DMS 273 treated with DMSO at 0.1 percent for 48 hours (cell line): ENCODE measurements at regions not wholly inside any gene's neighbourhood (a gene's known extent, or its start where the extent isn't known, plus 50 kb on each side); places are given as distances from the start of the nearest gene placed in this dataset.

ENCODE experiments used
- DNase-seq: peaks from one replicate; lab custom pipeline; 2025; lab: John Stamatoyannopoulos, UW

GRCh38 chr22:47484960-47485569 is 722.6 kb downstream of the TBC1D22A start:
- DNase-seq, result no peak

DNA sequence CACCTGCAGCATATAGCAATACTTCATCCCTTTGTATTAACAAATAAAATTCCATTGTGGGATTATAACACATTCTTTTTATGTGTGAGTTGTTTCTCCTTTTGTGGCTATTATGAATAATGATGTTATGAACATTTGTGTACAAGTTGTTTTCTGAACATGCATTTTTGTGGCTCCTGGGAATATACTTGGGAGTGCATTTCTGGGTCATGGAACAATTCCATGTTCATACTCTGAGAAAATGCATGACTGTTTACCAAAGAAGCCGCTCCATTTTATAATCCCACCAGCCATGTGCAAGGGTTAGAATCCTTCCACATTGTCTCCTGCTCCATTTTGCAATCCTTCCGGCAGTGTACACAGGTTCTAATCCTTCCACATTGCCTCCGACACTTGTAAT is 713.8 kb downstream of the TBC1D22A start:
- no peak for DNase-seq

DNA sequence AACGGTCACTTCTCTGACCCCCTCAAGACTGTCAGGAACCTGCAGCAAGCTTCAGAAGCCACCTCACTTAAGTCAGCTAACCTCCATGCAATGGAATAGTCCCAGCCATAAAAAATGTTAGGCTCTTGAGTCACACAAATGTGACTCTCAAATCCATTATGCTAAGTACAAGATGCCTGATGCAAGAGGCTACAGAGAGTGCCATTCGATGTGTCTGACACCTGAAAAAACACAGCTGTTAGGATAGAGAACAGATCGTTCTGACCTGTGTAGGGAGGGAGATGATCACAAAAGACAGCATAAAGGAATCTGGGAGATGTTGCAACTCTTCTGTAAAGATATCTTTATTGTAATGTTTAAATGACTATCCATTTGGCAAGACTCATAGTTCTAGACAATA is 712.4 kb downstream of the TBC1D22A start:
- DNase-seq, result no peak

DNA sequence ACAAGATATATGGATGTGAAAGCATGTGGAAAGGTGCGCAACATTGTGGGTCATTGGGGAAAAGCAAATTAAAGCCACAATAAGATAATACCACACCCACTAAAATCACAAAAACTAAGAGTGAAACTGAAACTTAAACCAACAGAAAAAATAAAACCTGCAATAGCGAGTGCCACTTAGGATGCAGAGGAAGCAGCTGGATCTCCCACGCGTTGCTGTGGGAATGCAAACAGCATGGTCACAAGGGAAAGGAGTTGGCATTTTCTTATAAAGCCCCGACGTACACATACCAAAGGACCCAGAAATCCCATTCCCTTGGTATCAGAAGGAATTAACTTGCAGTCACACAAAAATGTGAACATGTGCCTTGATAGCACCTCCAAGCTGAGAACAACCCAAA is 712.0 kb downstream of the TBC1D22A start:
- DNase-seq, result no peak

DNA sequence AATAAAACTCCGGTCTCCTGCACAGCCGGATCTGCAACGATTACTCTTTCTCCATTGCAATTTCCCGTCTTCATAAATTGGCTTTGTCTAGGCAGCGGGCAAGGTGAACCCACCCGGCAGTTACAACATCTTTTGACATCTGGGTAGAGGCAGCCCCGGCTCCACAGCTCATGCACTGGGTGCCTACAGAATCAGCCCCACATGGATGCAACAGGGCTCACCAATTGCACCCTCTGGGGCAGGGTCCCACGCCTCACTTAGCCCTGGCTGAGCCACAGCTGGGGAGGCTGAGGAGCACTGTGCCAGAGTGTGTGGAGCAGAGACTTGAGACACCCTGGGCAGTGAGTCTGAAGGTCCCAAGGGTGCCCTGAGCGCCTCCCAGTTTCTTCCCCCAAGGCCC is 710.2 kb downstream of the TBC1D22A start:
- DNase-seq, result no peak

DNA sequence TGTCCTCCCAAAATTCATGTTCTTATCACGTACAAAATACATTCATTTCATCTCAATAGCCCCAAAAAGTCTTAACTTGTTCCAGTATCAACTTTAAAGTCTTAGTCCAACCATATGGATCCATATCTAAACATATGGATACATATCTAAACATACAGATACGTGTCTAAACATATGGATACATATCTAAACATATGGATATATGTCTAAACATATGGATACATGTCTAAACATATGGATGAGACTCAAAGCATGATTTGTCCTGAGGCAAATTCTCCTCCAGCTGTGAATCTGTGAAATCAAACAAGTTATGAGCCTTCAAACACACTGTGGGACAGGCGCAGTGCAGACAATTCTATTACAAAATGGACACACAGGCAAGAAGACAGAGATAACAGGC is 709.0 kb downstream of the TBC1D22A start:
- no peak for DNase-seq

DNA sequence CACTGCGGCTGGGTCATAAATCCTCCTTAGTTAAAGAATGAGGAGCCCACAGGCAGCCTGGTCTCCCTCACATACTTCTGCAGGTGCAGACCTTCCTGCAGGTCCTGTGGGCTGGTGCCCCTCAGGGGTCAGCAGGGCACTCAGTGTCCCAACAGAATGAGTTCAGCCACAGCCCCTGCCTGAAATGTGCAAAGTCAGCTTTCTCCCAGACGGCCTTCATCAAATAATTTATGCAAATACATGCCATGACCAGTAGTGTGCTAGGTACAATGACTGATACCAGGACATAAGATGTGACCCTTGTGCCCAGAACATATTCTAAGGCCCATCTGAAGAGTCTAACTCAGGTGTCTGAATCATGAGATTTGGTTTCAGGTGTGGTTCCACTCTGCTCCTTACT is 703.4 kb downstream of the TBC1D22A start:
- DNase-seq, result no peak

- no peak for DNase-seq
Observed at GRCh38 chr22:47465222-47465621, 702.8 kb downstream of the TBC1D22A start.

- no peak for DNase-seq
Observed at GRCh38 chr22:47463220-47463619, 700.8 kb downstream of the TBC1D22A start.

DNA sequence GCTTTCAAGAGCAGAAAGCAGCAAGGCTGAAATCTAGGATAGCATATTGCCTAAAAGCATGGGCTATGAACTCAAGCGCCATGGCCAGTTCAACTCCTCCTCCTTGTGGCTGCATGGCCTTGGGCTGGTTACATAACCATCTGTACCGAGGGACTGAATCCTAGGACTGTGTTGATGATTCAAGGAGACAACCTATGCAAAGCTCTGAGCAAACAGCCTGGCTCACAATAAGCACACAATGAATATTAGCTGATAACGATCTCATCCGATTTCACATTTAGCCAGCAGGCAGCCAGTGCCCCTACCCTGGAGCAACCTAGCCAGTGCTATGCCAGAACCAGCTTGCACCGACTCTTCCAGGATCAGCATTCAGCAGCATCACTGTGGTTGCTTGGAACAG is 698.4 kb downstream of the TBC1D22A start:
- DNase-seq, result no peak

- DNase-seq, result no peak
Observed at GRCh38 chr22:47460176-47460575, 697.7 kb downstream of the TBC1D22A start.

DNA sequence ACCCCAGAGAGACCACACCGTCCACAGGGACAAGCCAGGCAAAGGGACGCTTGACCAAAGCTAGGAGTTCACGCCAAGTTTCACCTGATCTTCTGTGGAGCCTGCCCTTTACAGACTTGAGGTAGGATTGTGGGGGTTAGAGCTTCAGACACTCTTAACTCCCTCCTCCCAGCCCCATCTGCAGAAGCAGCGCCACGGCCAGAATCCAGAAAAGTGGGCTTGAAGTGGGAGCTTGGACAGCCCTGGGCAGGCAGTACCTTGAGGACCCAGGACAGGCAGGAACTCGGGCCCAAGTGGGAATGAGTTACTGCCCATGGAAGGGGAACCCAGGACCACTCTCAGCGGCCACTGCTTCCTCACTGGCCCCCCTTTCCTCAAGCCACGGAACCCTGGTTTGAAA is 695.9 kb downstream of the TBC1D22A start:
- no peak for DNase-seq

- no peak for DNase-seq
Observed at GRCh38 chr22:47457509-47458300, 695.3 kb downstream of the TBC1D22A start.

- DNase-seq, result no peak
Observed at GRCh38 chr22:47457021-47457420, 694.6 kb downstream of the TBC1D22A start.

- DNase-seq, result no peak
Observed at GRCh38 chr22:47456031-47456430, 693.6 kb downstream of the TBC1D22A start.

- DNase-seq, result no peak
Observed at GRCh38 chr22:47453049-47453448, 690.6 kb downstream of the TBC1D22A start.

DNA sequence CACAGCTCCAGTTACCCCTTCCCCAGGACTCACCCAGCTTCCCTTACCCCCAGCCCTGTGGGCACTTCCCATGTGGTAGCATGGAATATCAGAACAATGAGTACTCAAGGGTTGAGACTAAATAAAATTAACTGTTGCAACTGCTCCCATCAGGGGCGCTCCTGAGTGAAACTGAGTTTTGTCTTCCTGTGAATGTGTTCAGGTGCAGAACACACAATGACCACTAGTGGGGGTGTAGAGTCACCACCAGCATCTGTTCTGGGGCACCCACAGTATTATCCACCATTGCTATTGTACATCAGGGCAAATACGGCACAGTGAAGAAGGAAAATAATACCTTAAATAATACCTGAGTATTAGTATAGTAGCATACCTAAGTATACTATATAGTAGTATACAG is 689.7 kb downstream of the TBC1D22A start:
- no peak for DNase-seq

DNA sequence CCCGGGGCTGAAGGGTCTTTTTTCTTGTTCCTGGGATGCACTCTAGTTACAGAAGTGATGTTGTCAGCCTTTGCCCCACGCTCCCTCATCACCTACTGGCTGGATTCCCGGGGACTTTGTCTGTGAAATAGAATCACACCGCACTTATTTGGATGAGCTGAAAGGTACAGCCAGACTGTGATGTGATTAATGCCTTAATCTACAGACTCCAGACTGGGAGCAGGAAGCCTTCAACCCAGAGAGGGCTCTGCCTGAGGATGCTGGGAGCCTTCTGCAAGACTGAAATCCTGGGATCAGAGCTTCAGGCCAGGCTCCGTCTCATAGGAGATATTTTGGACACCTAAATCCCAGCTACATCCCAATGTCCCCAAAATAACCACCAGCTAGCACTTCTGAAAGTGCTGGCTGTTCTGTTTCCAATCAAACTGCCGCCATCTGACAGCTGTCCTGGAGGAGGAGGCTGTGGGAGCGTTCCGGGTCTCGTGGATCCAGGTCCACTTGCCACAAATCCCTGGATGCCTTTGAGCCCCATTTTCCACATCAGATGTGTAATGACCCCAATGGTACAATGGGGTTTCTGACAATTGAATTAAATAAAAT is 688.5 kb downstream of the TBC1D22A start:
- no peak for DNase-seq

DNA sequence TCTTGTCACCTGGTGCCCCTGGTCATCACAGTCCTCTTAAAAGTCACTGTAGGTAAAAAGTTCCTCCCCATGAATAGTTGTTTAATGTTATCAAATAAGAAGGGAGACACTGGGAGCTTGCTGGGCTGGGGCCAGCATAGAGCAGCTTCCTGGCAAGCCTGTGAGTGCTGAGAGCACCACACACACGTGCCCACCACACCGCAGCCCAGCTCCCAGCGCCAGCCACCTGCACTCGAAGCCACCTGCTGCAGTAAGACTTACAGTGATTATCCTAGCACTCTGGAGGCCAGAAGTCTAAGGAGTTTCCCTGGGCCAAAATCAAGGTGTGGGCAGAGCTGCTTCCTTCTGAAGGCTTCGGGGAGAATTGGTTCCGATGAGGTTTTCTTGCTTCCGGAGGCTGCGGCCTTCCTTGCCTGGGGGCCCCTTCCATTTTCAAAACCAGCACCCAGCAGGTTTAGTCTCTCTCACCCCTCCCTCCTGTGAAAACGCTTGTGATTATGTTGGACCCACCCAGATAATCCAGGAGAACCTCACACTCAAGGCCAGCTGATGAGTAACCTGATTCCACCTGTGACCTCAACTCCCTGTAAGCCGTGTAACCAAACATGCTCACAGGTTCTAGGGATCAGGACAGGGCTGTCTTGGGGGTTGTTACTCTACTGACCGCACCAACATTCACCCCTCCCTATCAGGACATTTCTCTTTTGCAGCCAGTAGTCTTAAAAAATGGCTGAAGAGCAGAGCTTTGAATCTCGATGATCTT is 687.2 kb downstream of the TBC1D22A start:
- no peak for DNase-seq

GRCh38 chr22:47448231-47449223 is 686.1 kb downstream of the TBC1D22A start:
- DNase-seq, result no peak
